H1 (cell line): ENCODE measurements at regions not wholly inside any gene's neighbourhood (a gene's known extent, or its start where the extent isn't known, plus 50 kb on each side); places are given as distances from the start of the nearest gene placed in this dataset.

Source experiments
- CTCF ChIA-PET: fragments of 300-600 bp; sonication (Branson Sonifier 250); formaldehyde crosslinking; loops from one replicate; lab custom pipeline; 2021; ENCODE audit not compliant: partially characterized antibody; lab: Charles Lee
- POLR2A ChIA-PET: fragments of 300-600 bp; sonication (Branson Sonifier 250); formaldehyde crosslinking; loops from one replicate; lab custom pipeline; 2021; ENCODE audit warnings: inconsistent platforms; ENCODE audit not compliant: partially characterized antibody; lab: Charles Lee
- DNase-seq, 2 experiments: peaks; one replicate each; pipeline versions ENCODE4 v3.0.0 to v3.0.0-alpha.2; 2010 to 2022; ENCODE audit warnings: low spot score in 2 of 2, low read depth in 1 of 2, mixed read lengths in 1 of 2
- FAIRE-seq: peaks from 2 replicates; lab custom pipeline; 2011; peaks lifted over from hg19 to GRCh38; lab: Jason Lieb, UNC
- H2AFZ ChIP-seq: 2 replicates; pipeline ENCODE4 v1.8.1; 2012; ENCODE audit warnings: low read length, inconsistent platforms
- H2AK5ac ChIP-seq: 2 replicates; pipeline ENCODE4 v1.6.1; 2013; ENCODE audit warnings: low read depth, low read length
- H2BK120ac ChIP-seq: replicated peaks from 2 replicates; pipeline ENCODE3; 2013; ENCODE audit warnings: low read depth, low read length, inconsistent platforms
- H2BK12ac ChIP-seq: 2 replicates; pipeline ENCODE4 v1.6.1; 2013; ENCODE audit warnings: low read depth, low read length
- H2BK15ac ChIP-seq: 2 replicates; pipeline ENCODE4 v1.6.1; 2013; ENCODE audit warnings: low read length
- H2BK20ac ChIP-seq: 2 replicates; pipeline ENCODE4 v1.6.1; 2013; ENCODE audit warnings: low read length
- H2BK5ac ChIP-seq: 2 replicates; pipeline ENCODE4 v1.6.1; 2013; ENCODE audit warnings: low read depth, low read length
- H3K14ac ChIP-seq: 2 replicates; pipeline ENCODE4 v1.6.1; 2013; ENCODE audit warnings: inconsistent platforms; ENCODE audit not compliant: insufficient read length
- H3K18ac ChIP-seq: 2 replicates; pipeline ENCODE4 v1.6.1; 2013; ENCODE audit warnings: low read length; ENCODE audit errors: extremely low read depth
- H3K23ac ChIP-seq: 2 replicates; pipeline ENCODE4 v1.6.1; 2013; ENCODE audit warnings: inconsistent platforms; ENCODE audit not compliant: insufficient read length
- H3K23me2 ChIP-seq: 2 replicates; pipeline ENCODE4 v1.6.1; 2013; ENCODE audit warnings: low read depth, low read length
- H3K27ac ChIP-seq: 2 replicates; pipeline ENCODE4 v1.6.1; 2011; ENCODE audit warnings: low read depth, low read length, inconsistent platforms
- H3K27me3 ChIP-seq, 4 experiments: replicated peaks in 1 of 4; 1 replicate in 1 of 4; 2 replicates in 3 of 4; pipeline versions ENCODE4 v1.6.1 to v1.8.1; 2011 to 2013; ENCODE audit warnings: low read length in 3 of 4, mild to moderate bottlenecking in 3 of 4, inconsistent platforms in 2 of 4, mixed read lengths in 2 of 4, moderate library complexity in 1 of 4; ENCODE audit not compliant: control insufficient read depth in 3 of 4, insufficient read depth in 3 of 4; ENCODE audit errors: extremely low read depth in 1 of 4
- H3K36me3 ChIP-seq, 4 experiments: 2 replicates each; pipeline versions ENCODE4 v1.6.1 to v1.8.1; 2011 to 2013; ENCODE audit warnings: mild to moderate bottlenecking in 4 of 4, low read length in 3 of 4, moderate library complexity in 2 of 4, control low read depth in 1 of 4, inconsistent platforms in 1 of 4; ENCODE audit not compliant: insufficient read depth in 4 of 4, control insufficient read depth in 2 of 4
- H3K4ac ChIP-seq: replicated peaks from 2 replicates; pipeline ENCODE3; 2013; ENCODE audit warnings: low read length, low read depth, mixed read lengths, inconsistent platforms; ENCODE audit not compliant: insufficient read length
- H3K4me1 ChIP-seq, 4 experiments: replicated peaks in 1 of 4; 1 replicate in 1 of 4; 2 replicates in 3 of 4; pipeline versions ENCODE4 v1.6.1 to v1.8.1; 2011 to 2013; ENCODE audit warnings: low read length in 3 of 4, inconsistent platforms in 2 of 4, mixed read lengths in 1 of 4; ENCODE audit not compliant: insufficient read depth in 4 of 4, control insufficient read depth in 3 of 4
- H3K4me2 ChIP-seq, 2 experiments: 2 replicates each; pipeline versions ENCODE4 v1.6.1 to v1.8.1; 2011 to 2013; ENCODE audit warnings: low read depth in 2 of 2, low read length in 2 of 2, control low read depth in 1 of 2, inconsistent platforms in 1 of 2, mild to moderate bottlenecking in 1 of 2; ENCODE audit not compliant: insufficient read depth in 1 of 2
- H3K4me3 ChIP-seq, 4 experiments: fragments of 200-600, 300-600 bp in 1 of 4; sonication (generic), shearing (Covaris generic), sonication (Bioruptor Twin) in 1 of 4; 2 replicates each; pipeline versions ENCODE4 v1.5.1 to v1.8.1; 2011 to 2016; ENCODE audit warnings: low read length in 4 of 4, low read depth in 3 of 4, control low read depth in 2 of 4, inconsistent platforms in 2 of 4, mild to moderate bottlenecking in 2 of 4, mixed read lengths in 1 of 4, moderate library complexity in 1 of 4; ENCODE audit not compliant: insufficient read depth in 2 of 4; ENCODE audit errors: extremely low read depth in 1 of 4
- H3K56ac ChIP-seq: replicated peaks from 2 replicates; pipeline ENCODE3; 2013; ENCODE audit warnings: low read depth, mild to moderate bottlenecking, mixed read lengths, low read length, inconsistent platforms; ENCODE audit not compliant: insufficient read length
- H3K79me1 ChIP-seq: 2 replicates; pipeline ENCODE4 v1.6.1; 2013; ENCODE audit warnings: low read depth, low read length, control low read depth
- H3K79me2 ChIP-seq, 2 experiments: 2 replicates each; pipeline versions ENCODE4 v1.6.1 to v1.8.1; 2012 to 2013; ENCODE audit warnings: low read length in 2 of 2, mild to moderate bottlenecking in 2 of 2, inconsistent platforms in 1 of 2; ENCODE audit not compliant: insufficient read depth in 2 of 2, control insufficient read depth in 1 of 2
- H3K9ac ChIP-seq, 4 experiments: replicated peaks in 1 of 4; 1 replicate in 1 of 4; 2 replicates in 3 of 4; pipeline versions ENCODE4 v1.6.1 to v1.8.1; 2011 to 2013; ENCODE audit warnings: low read depth in 3 of 4, low read length in 3 of 4, control low read depth in 2 of 4, mild to moderate bottlenecking in 2 of 4, moderate library complexity in 2 of 4, inconsistent platforms in 1 of 4; ENCODE audit errors: extremely low read depth in 1 of 4
- H3K9me3 ChIP-seq, 2 experiments: 2 replicates each; pipeline versions ENCODE4 v1.6.1 to v1.8.1; 2012 to 2013; ENCODE audit warnings: mild to moderate bottlenecking in 2 of 2, moderate library complexity in 2 of 2, control low read depth in 1 of 2, inconsistent platforms in 1 of 2, low read depth in 1 of 2, low read length in 1 of 2, mixed read lengths in 1 of 2; ENCODE audit not compliant: insufficient read depth in 2 of 2
- H4K20me1 ChIP-seq, 2 experiments: replicated peaks in 1 of 2; 2 replicates each; pipeline versions ENCODE3 to v1.8.1; 2011 to 2013; ENCODE audit warnings: inconsistent platforms in 2 of 2, low read length in 2 of 2, mild to moderate bottlenecking in 1 of 2; ENCODE audit not compliant: insufficient read depth in 2 of 2, control insufficient read depth in 1 of 2
- H4K5ac ChIP-seq: 2 replicates; pipeline ENCODE4 v1.6.1; 2013; ENCODE audit warnings: low read length, low read depth, mixed read lengths, inconsistent platforms; ENCODE audit not compliant: insufficient read length
- H4K8ac ChIP-seq: 2 replicates; pipeline ENCODE4 v1.8.0; 2013; ENCODE audit warnings: mild to moderate bottlenecking, moderate library complexity, low read length, inconsistent platforms; ENCODE audit not compliant: insufficient read depth; ENCODE audit errors: extremely low read depth
- H4K91ac ChIP-seq: replicated peaks from 2 replicates; pipeline ENCODE3; 2013; ENCODE audit warnings: low read length, mixed read lengths, inconsistent platforms; ENCODE audit not compliant: insufficient read length
- BCL11A ChIP-seq, 2 experiments: IDR thresholded peaks; one replicate each; pipeline ENCODE4 v1.6.1; 2011; ENCODE audit warnings: low read depth in 2 of 2, low read length in 2 of 2, mild to moderate bottlenecking in 2 of 2
- CHD1 ChIP-seq: IDR thresholded peaks from 2 replicates; pipeline ENCODE4 v1.6.1; 2012; ENCODE audit warnings: low read depth, low read length, improper control_type of control experiment
- CHD2 ChIP-seq: IDR thresholded peaks from 2 replicates; pipeline ENCODE4 v1.6.1; 2012; ENCODE audit warnings: low read length, improper control_type of control experiment
- FOSL1 ChIP-seq: IDR thresholded peaks from 2 replicates; pipeline ENCODE4 v1.6.1; 2011; ENCODE audit warnings: mild to moderate bottlenecking, low read depth, low read length, moderate library complexity; ENCODE audit not compliant: insufficient read depth
- HDAC6 ChIP-seq: IDR thresholded peaks from one replicate; pipeline ENCODE4 v1.7.1; 2012; ENCODE audit warnings: low read depth, mild to moderate bottlenecking, inconsistent platforms, low read length, moderate library complexity
- KDM4A ChIP-seq: IDR thresholded peaks from one replicate; pipeline ENCODE4 v1.7.1; 2012; ENCODE audit warnings: low read depth, mild to moderate bottlenecking, moderate library complexity, low read length, inconsistent platforms; ENCODE audit not compliant: severe bottlenecking
- KDM5A ChIP-seq: fragments of 200-600 bp; IDR thresholded peaks from 2 replicates; pipeline ENCODE4 v1.7.1; 2012; ENCODE audit warnings: mild to moderate bottlenecking, low read length, inconsistent platforms, mixed read lengths
- POU5F1 ChIP-seq: IDR thresholded peaks from 2 replicates; pipeline ENCODE4 v1.6.1; 2011; ENCODE audit warnings: low read depth, mild to moderate bottlenecking, low read length, moderate library complexity
- SRF ChIP-seq: IDR thresholded peaks from 2 replicates; pipeline ENCODE4 v1.6.1; 2011; ENCODE audit warnings: mild to moderate bottlenecking, low read depth, low read length, moderate library complexity
- TAF1 ChIP-seq: IDR thresholded peaks from 2 replicates; pipeline ENCODE4 v1.6.1; 2011; ENCODE audit warnings: mild to moderate bottlenecking, low read depth, low read length
- TBP ChIP-seq: IDR thresholded peaks from 2 replicates; pipeline ENCODE4 v1.6.1; 2011; ENCODE audit warnings: low read depth, low read length, improper control_type of control experiment
- TCF12 ChIP-seq: IDR thresholded peaks from 2 replicates; pipeline ENCODE4 v1.6.1; 2011; ENCODE audit warnings: low read depth, mild to moderate bottlenecking, low read length
- WGBS, 2 experiments: shearing (Covaris generic) in 1 of 2; methylation state at CpG; one replicate each; pipeline versions ENCODE4 v1.1.6 to v1.1.7; 2013 to 2015; ENCODE audit warnings: low lambda C conversion rate in 2 of 2, mixed read lengths in 2 of 2, inconsistent platforms in 1 of 2, low coverage in 1 of 2, missing lambda C conversion rate in 1 of 2; ENCODE audit not compliant: insufficient replicate concordance in 2 of 2, insufficient coverage in 1 of 2, insufficient read length in 1 of 2; ENCODE audit errors: extremely low coverage in 1 of 2, missing lambda C conversion rate in 1 of 2; 5-methylcytosine and 5-hydroxymethylcytosine counted together
- TF ChIP-seq, protein P1 (sequence below): IDR thresholded peaks from 2 replicates; pipeline ENCODE4 v1.6.1; 2012; ENCODE audit warnings: low read length, inconsistent platforms

DNA sequence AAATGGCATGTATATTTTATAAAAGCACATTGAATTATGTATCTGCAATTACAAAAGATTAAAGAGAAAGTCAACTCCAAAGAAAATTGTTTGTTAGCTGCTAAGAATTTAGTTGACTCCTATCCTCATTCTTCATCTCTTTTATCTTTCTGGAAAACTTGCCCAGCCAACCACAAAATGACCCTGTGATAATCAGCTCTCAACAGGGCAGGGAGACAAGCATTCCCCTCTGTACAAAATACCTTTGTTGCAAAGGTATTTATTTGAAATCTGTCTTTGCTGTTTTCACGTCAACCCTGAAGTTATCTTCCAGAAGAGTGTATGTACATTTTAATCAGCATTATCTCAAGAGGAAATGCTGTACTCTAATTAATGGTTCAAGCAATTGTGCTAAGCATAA is 191.1 kb upstream of the DDI1 start:
- Histone ChIP-seq H3K27ac (no peak overlapping the region), H3K56ac (no peak overlapping the region), H2BK15ac (no peak overlapping the region), H3K4me1 (no peaks in the 10 kb centered on the region), H4K8ac (no peak overlapping the region), H2BK120ac (no peak overlapping the region), H3K4me2 (no peak overlapping the region), H2AFZ (no peak overlapping the region), H3K14ac (no peak overlapping the region), H3K18ac (no peak overlapping the region), H3K79me1 (no peaks in the 10 kb centered on the region), H2BK5ac (no peak overlapping the region), H4K5ac (no peak overlapping the region), H3K23ac (no peak overlapping the region), H3K9ac (no peak overlapping the region), H2BK12ac (no peak overlapping the region), H2AK5ac (no peak overlapping the region), H3K27me3 (no peaks in the 10 kb centered on the region), H2BK20ac (no peak overlapping the region), H3K23me2 (no peaks in the 10 kb centered on the region; the same call in 1 of the 2 replicates), H3K79me2 (no peaks in the 10 kb centered on the region), H4K20me1 (no peaks in the 10 kb centered on the region), H3K9me3 (no peaks in the 10 kb centered on the region), H3K4ac (no peak overlapping the region), H3K4me3 (no peak overlapping the region), H4K91ac (no peak overlapping the region), H3K36me3 (no peaks in the 10 kb centered on the region)
- DNase-seq (no peak), FAIRE-seq (no peak)
- ChIA-PET POLR2A (interaction anchor here (0.7 kb wide), 1 partner anchor 10 kb away, joined by 5 read pairs; no protein-coding TSS in a partner anchor), CTCF (interaction anchor here (0.7 to 1.4 kb wide), 2 partner anchors 17 to 32 kb away, joined by 4 read pairs; no protein-coding TSS in a partner anchor)
- 86% methylated on average over 1 of the region's 1 CpG; no CpG with 5 or more reads in 1 of the 2 experiments for WGBS, 2 experiments
- no peak for TF ChIP-seq POU5F1
- no peak for TF ChIP-seq KDM5A
- TF ChIP-seq TCF12: no peak
- TF ChIP-seq, protein P1, sequence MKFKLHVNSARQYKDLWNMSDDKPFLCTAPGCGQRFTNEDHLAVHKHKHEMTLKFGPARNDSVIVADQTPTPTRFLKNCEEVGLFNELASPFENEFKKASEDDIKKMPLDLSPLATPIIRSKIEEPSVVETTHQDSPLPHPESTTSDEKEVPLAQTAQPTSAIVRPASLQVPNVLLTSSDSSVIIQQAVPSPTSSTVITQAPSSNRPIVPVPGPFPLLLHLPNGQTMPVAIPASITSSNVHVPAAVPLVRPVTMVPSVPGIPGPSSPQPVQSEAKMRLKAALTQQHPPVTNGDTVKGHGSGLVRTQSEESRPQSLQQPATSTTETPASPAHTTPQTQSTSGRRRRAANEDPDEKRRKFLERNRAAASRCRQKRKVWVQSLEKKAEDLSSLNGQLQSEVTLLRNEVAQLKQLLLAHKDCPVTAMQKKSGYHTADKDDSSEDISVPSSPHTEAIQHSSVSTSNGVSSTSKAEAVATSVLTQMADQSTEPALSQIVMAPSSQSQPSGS: no peak
- no peak for TF ChIP-seq TAF1
- TF ChIP-seq FOSL1: no peak
- TF ChIP-seq HDAC6: no peak
- no peak for TF ChIP-seq KDM4A
- TF ChIP-seq SRF: no peak
- no peak for TF ChIP-seq BCL11A (IDR thresholded peaks at IDR 0.05; ENCODE audit: low read depth in 2 of 2, low read length in 2 of 2)
- TF ChIP-seq CHD2: no peak
- TF ChIP-seq CHD1: no peak
- TF ChIP-seq TBP: no peak
